HG03139 (cell line): ENCODE measurements at regions not wholly inside any gene's neighbourhood (a gene's known extent, or its start where the extent isn't known, plus 50 kb on each side); places are given as distances from the start of the nearest gene placed in this dataset.
"Not testable (repeated sequence)": the region's sequence is repeated elsewhere in the genome, so short reads cannot be mapped to it uniquely, and the experiment has no call there.

Experiments
- ATAC-seq: cut with Tn5 transposase; IDR thresholded peaks from one replicate; pipeline ENCODE4 v1.9.1; 2021; ENCODE audit not compliant: unreplicated experiment

DNA sequence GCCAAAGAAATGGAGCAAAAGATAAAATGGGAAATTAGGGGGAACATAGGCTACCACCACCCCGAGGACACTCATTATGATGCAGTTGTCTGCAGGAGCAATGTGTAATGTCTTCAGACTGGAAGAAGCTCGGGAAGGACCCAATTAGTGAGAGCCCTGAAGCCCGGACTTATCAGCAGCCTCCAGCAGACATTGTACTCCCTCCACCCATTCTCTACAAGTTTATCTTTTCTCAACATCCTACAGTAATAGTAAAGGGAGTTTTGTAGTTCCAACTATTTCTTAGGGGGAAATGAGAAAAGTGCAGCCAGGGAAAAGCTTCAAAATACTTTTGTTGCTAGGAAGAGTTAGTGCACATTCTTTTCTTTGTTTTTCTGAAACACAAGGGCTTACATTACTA is 657.3 kb upstream of the COBL start:
- no peak for ATAC-seq

DNA sequence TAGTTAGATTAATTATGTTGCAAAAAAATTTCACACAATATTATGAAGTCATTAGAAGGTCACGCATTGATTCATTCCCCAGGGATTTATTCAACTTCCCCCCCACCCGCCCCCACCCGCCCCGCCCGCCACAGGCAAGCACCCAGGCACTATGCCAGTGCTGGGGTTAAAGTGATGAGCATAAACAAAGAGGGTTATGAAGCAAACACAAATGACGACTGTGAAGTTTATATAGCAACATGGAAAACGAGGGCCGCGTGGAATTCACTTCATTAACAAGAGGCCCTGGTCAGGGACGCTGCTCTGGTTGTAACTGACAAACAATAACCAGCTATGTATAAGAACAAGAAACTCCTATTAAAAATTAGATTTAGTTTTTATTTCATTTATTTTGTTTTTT is 656.5 kb upstream of the COBL start:
- no peak for ATAC-seq

DNA sequence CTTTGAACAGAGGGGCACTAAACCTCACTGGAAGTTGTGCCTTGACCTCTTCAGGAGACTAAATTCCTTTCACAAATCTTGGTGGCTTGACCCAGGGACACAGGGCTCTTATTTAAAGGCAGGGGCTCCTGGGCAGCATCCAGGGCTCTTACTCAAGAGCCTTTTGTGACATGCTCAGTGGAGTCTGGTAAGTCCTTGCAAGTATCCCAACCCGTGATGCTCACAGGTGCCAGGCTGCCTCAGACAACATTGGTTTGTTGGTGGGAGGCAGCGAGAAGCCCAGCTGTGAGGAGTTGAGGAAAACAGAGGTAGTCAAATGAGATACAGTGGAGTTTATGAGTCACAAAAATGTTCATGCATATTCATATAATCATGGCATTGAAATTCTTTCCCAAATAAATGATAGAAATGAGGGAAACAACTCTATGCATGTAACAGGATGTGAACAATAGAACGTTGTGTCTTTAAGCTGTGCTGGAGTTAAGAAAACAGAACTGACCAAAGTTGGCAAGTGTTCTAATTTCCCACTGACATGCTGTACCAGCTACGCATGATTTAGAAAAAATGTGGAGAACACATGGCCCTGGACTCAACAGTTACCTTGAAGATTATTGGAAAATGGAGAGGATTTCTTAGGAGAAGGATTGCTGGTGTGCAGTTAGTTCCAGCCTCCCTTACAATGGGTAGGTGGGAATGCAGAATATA is 654.5 kb upstream of the COBL start:
- no peak for ATAC-seq

DNA sequence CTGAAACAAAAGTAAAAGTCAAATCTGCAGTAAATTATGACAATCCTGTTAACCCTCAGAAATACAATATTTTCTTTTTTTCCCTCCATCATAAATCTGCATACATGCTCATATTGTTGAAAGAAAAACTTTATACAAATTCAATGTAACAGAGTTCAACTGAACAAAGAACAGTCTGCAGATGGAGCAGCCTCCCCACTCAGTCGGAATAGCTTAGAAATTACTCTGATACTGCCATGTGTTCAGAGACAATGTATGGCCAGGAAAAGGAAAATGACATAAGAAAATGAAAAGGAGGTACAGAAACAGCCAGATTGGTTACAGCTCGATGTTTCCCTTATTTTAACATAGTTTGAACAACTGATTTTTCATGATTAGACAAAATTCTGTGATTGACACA is 651.9 kb upstream of the COBL start:
- no peak for ATAC-seq

DNA sequence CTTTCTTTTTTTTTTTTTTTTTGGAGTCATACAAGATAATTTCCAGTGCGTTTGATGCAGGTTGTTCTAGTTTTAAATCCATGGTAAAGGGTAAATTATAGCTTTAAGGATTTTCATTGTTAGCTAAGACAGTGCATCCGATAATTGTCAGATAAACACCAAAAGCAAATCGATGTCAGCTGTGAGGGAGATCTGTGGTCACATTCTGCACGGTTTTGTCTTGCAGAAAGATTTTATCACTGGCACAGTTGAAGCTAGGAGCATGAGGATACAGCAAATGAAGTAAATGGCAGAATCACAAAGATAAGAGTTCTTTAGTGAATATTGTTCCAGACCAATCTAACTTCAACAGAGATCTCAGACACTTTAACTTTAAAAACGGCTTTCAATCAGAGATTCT is 648.8 kb upstream of the COBL start:
- ATAC-seq = no peak

DNA sequence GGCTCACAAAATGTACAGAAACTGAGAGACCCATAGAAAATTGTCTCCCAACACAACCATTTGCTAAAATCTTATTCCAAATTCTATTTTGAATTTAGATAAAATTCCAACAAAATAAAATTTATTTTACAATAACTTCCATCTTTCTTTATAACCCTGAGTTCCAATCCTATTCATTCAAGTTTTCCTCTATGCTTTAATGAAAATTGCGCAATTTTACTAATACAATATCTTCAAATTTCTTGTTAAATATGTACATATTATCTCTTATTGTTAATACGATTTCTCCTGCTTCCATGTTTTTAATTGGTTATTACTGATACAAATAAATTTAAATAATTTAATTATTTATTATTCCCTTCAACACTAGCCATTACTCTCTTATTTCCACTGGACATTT is 645.2 kb upstream of the COBL start:
- no peak for ATAC-seq

DNA sequence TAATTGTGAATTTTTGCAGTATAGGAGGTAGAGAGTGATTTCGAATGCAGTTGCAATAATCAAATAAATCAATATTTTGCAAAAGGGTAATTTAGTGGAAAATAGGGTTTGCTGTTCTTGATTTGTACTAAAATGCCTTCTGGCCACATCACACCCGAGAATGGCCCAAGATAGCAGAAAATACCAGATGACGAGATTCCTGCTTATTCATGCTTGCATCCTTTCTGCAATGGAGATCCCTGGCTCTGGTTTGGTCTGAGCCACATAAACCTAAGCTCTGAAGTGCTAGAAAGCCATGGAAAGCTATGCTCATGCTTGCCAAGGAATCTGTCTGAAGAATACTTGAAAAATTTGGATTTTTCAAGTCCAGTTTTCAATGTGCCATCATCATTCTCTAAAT is 634.2 kb upstream of the COBL start:
- ATAC-seq = no peak

DNA sequence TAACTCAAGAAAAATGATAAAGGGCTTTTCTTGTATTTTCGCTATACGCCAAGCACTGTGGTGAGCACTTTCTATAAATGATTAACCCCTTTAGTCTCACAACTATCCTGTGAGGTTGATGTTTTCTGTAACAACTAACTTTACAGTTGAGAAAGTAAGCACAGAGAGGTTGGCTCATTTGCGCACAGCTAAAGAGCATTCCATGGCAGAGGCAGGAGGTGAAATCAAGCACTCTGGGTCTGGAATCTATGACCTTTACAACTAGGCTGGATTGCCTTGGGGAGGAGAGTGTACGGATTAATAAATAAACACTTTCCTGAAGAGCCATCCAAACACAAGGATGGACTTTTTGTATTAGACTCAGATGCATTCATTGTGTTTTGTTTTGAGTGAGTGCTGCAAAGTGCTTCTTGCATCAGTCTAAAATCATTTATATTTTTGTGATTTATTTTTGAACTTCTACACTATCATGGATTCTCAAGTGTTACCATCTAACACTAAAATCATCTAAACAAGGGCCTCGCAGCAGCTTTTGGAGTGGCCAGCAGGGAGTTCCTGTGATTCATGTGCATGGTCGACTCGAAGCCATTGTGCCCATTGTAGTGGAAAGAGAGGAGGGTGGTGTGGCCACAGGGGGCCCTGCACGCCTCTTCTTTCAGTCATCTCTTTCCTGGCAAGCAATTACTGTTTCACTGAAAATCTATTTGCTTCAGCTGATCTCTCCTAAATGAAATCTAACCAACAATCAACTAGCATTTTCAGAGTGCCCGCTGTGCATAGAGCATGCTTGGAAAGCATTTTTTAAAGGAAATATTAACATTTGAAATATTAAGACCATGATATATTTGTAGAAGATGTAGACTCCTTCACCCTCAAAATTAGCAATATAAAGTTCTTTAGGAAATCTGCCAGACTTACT is 633.4 kb upstream of the COBL start:
- no peak for ATAC-seq

DNA sequence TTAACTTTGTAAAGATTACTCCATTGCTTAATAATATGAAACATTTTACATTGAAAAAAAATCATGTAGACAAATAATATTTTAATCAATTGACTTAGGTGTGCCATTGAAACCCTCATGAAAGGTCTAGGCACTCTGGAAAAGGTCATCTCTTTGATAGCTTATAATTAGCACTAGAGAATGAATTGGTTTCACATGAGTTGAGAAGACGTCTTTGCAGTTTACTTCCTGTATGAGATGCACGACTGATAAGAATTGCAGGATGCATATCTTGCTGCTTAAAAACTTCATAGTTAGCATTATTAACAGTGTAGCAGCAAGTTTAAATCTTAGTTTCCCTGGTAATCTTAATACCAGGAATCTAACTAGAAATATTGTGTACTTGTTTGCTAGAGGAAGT is 614.2 kb upstream of the COBL start:
- no peak for ATAC-seq

DNA sequence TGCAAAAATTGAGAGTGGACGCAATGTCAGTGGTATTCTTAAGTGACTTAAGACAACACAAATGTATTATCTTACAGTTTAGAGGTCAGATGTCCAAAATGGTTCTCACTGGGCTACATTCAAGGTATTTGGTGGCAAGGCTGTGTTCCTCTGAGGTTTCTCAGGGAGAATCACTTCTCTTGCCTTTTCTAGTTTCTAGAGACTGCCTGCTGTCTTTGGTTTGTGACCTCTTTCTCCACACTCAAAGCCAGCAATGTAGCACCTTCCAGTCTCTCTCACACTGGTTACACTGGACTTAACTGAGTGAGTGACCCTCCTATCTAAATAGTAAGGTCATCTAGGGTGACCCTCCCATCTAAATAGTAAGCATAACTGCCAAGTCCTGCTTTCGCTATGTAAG is 613.2 kb upstream of the COBL start:
- no peak for ATAC-seq

DNA sequence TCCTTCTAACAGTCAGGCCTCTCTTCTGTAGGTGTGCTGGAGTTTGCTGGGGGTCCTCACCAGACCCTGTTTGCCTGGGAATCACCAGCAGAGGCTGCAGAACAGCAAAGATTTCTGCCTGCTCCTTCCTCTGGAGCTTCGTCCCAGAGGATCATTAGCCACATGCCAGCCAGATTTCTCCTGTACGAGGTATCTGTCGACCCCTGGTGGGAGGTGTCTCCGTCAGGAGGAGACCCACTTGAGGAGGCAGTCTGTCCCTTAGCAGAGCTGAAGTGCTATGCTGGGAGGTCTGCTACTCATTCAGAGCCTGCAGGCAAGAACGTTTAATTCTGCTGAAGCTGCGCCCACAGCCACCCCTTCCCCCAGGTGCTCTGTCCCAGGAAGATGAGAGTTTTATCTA is 611.1 kb upstream of the COBL start:
- no peak for ATAC-seq

DNA sequence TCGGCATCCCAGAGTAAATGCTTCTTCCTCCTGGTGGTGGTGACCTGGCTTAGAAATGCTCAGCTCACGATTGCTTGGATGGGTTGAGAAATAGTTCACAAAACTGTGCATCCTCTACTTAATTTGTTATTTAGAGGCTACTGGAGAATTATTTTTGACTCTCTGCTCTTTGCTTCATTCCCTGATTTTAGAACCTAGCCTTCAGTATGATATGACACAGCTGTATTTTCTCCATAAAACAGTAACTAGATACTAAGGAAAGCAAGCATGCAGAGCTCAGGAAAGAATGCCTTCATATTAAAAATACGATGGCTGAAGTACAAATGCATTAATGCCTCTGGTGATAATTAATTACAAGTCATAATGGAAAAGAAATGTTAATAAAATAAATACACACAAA is 602.0 kb upstream of the COBL start:
- ATAC-seq = no peak

DNA sequence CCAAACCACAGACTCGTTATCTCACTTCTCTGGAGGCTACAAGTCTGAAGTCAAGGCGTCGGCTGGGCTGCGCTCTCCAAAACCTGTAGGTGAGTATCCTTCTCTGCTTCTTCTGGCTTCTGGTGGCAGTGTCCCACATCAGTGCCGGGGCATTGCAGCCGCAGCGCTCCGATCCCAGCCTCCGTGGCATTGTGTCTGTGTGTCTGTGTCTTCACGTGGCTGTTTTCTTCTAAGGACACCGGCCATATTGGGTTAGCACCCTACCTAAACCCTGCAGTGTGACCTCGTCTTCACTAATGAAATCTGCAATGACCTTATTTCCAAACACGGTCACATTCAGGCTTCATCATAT is 584.9 kb upstream of the COBL start:
- ATAC-seq = no peak

DNA sequence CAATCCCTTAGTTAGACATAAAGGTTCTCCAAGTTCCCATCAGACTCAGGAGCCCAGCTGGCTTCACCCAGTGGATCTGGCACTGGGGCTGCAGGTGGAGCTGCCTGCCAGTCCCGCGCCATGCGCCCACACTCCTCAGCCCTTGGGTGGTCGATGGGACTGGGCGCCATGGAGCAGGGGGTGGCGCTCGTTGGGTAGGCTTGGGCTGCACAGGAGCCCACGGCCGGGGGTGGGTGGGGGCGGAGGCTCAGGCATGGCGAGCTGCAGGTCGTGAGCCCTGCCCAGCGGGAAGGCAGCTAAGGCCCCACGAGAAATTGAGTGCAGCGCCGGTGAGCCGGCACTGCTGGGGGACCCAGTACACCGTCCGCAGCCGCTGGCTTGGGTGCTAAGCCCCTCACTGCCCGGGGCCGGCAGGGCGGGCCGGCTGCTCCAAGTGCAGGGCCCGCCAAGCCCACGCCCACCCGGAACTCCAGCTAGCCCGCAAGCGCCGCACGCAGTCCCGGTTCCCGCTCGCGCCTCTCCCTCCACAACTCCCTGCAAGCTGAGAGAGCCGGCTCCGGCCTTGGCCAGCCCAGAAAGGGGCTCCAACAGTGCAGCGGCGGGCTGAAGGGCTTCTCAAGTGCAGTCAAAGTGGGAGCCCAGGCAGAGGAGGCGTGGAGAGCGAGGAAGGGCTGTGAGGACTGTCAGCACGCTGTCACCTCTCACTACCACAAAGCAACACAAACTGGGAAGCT is 584.3 kb upstream of the COBL start:
- not testable (repeated sequence) for ATAC-seq

DNA sequence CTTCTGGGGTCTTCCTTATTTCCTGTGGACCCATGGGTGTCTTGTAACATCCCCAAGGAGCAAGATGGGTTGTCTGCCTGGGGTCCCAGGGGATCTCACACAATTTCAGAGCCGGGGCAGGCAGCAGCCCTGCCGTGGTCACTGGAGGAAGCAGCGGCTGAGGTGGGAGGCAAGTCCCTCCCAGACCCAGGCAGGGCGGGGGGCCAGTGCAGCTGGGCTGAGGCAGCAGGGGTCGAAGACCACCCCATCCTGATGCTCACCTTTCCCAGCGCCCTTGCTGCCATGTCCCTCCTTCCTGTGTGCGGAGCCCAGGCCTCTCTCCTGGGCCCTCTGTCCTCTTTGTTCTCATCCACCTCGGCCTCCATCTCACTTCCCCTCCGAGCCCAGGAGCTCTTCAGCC is 583.0 kb upstream of the COBL start:
- ATAC-seq = no peak

DNA sequence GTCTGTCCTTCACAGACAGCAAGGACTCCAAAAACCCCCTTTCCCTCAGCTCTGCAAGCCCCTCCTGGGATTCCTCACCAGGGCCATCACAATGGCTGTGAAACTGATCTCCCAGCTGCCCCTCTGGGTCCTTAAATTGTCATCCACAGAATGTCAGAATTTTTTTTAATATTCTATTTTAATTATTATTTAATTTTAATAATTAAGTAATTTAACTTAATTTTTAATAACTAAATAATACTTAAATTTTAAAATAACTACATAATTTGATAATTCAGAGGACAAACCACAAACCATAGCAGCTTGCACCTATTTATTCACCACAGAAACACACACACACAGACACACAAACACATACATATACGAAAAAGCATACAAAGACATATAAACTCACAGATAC is 565.8 kb upstream of the COBL start:
- no peak for ATAC-seq

DNA sequence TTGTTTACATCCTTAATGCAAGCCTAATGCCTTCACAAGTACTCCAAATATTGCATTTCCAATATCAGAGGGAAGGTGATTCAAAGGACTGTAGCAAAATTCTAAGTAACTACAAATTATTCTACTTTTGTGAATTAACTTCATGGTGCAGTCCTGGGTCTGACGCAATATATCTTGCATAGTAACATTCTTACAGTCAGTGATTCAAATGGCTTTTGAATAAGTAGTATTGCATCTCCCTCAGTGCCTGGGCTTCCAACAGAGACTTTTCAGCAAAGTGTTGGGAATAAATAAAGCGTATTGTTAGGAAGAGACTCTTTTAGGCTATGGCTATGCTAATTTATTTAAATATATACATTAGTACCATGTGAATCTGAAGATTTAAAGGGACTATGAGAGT is 564.7 kb upstream of the COBL start:
- ATAC-seq = no peak

DNA sequence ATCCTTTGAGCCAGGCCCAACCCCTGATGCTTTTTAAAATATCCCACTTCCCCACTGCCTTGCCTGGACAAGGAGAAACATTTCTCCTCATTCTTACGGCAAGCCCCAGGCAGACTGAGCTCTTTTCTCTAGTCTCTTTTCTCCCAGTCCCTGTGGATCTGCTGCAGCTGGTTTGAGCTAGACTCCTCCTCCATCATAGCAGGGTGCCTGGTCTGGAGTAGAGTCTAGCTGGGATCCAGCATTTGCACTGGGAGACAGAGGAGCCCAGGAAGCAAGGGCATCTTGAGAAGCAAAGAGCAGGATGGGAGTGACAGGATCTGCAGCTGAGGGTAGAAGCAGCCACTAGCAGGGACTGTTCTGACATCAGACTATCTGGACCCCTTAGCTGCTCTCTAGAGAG is 562.3 kb upstream of the COBL start:
- no peak for ATAC-seq

DNA sequence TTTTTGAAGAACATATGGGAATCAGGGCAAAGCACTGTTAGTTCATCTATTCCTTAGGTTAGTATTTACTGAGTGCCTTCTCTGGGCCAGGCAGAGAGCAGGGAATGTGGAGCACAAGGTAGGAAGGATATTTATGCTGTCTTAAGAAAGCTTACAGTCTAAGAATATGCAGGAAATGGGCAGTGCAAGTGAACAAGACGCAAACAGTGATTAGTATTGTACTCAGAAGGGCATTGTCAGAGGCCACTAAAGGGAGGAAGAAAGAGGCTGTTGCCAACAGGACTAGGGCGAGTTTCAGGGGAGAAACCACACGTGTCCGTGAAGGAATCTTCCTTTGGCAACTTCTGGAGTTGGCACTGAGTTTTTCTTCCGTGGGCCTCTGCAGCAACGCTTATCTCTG is 552.8 kb upstream of the COBL start:
- ATAC-seq = no peak

DNA sequence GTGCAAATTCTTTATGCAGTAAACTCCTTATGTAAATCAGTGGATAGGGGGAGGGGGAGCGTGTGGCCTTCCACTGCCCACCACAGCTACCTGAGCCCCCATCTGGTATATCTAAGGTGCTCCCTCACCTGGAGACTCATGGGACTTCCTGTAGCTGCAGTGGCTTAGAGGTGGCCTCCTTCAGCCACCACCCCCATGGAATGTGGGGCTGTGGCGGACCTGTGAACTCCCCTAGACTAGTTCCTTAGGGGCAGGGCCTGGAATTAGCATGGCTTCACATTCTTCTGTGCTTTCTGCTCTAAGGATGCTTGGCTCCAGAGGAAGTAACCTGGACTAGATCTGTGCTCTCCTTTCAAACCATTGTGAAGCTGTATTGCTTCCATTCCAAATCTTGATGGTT is 550.5 kb upstream of the COBL start:
- ATAC-seq = no peak

DNA sequence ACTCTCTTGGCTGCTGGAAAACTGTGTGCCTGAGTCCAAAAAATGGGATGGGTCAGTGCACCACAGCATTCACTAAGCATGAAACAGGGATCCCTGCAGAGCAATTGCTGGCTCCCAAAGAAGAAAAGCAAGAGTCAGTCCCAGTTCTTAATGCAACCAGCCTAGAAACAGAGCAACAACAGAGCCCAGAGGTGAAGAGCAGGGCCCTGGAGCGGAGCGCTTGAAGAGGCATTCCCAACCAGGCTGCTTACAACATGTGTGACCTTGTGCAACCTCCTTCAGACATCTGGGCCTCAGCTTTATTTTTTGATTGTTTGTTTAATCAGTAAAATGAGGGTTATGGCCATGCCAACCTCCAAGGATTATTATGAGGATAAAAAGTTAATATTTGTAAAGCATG is 543.7 kb upstream of the COBL start:
- no peak for ATAC-seq

DNA sequence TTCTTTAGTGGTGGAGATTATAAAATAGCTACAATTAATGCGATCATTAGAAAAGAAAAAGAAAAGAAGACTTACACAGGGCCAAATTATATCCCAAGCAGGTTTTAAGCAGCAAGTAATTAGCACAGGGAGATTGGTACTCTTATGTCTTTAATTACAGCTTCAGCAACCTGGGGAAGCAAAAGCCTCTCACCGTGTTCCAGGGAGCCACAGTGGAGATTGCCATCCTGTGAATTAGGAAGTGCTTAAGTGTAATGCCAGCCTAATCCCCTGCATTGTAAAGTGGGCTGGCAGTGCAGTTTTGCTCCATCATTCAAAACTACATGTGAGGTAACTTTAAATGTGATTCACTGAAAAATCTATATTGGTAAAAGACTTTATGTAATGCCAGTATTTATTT is 533.5 kb upstream of the COBL start:
- ATAC-seq = no peak
